ENCODE measurements at regions not wholly inside any gene's neighbourhood (a gene's known extent, or its start where the extent isn't known, plus 50 kb on each side); places are given as distances from the start of the nearest gene placed in this dataset.

DNA sequence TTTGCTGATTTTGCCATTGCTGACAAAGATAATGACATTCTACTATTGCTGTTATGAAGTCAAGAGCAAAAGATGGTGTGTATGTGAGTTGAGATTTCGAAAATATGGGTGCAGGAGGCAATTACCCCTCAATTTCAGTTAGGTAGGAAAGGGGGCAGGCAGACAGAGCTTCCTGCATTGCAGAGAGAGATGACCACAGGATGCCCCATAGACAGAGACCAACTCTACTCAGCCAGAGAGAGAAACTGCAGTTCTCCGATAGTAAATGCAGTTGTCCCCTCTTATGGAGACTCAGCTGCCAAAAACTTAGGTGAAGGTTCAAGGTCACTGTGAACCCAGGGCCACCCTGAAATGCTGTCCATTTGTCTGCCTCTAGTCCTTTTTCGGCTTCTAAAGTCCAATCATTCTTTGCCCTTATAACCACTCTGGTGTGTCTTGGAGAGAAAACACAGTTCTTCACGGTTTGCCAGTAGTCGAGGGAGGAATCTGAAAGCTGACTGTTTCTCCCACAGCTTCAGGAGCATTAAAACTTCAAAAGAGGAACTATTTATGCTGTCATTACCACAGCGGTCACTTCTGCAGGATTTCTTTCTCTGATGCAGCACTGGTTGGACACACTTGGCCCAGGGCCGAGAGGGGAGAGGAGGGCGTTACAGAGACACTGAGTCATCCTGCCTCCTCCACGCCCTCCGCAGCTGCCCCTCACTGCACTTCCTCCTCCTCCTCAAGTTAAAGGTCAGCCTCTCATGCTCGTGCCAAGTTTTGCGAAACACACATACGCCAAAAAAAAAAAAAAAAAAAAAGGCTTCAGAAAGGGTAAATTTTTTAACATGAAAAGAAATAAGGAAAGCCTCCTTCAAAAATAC lies 264.3 kb downstream of the FOXO1 start:
- Mint-ChIP-seq H3K27ac (no peak overlapping the region), H3K4me3 (no peak overlapping the region), H3K36me3 (no peaks in the 10 kb centered on the region), H3K27me3 (no peaks in the 10 kb centered on the region), H3K9me3 (no peaks in the 10 kb centered on the region), H3K4me1 (peaks cover 9% of the 10 kb centered on the region)
- DNase-seq: no peak
- CTCF ChIA-PET: no interaction called here

DNA sequence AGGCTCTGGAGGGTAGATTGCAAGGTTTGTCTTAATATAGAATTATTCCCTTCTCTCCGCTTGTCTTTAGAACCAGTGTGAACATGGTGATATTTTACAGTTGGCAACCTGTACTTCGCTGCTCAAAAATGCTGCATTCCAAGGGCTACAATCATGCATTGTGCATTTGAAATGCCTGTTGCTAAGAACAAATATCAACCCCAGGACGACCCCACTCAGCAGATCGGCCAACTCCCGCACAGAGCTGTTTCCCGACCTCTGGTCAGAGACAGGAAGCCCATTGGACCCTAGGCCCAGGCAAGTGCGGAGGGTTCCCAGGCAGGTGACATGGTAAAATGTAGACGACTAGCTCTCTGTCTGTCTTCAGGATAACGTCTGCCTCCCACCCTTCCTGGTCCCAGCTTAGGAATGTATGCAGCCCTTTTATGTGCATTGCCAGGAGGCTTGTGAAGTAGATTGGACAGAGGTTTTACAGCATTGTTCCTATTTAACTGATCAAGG lies 263.5 kb downstream of the FOXO1 start:
- H3K36me3 Mint-ChIP-seq: no peaks in the 10 kb centered on the region
- no peak overlapping the region for H3K27ac Mint-ChIP-seq

DNA sequence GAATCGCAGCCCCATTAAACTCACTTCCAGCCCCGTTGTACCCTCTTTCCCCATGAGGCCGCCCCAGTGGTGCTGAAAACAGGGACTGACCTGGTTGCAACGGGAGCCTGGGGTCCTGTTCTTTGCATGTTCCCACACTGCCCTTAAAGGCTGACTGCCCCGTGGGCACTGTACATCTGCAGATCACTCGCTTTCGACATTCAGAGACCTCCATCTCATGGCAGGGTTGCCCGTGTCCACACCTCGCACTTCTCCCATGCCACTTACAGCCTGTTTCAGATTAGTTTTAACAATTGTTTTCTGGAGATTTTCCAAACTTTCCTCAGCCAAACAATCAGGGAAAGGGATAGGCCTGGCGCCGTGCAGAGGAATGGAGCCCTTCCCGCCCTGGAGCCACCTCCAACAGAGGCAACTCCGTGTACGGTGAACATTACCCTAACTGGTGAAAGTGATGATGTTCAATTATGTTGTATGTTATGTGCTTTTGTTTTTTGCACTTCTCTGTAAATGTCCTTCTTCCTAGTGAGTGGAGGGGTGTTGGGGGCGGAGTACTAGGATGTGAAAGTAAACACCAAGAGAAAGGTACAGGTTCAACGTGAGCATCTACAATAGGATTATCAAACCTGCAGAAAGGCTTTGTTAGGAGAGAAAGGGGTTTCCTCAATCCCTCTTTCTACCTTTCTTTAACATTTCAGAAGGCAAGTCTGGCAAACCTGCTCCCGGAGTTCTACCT lies 262.8 kb downstream of the FOXO1 start:
- no peaks in the 10 kb centered on the region for H3K36me3 Mint-ChIP-seq
- H3K4me1 Mint-ChIP-seq: peaks cover 9% of the 10 kb centered on the region
- no peaks in the 10 kb centered on the region for H3K9me3 Mint-ChIP-seq
- DNase-seq: no peak
- H3K27ac Mint-ChIP-seq: no peak overlapping the region
- H3K27me3 Mint-ChIP-seq: no peaks in the 10 kb centered on the region
- CTCF ChIA-PET: no interaction called here
- H3K4me3 Mint-ChIP-seq: no peak overlapping the region

More for the DNA sequence above, 263.5 kb downstream of the FOXO1 start:
- DNase-seq: no peak
- Mint-ChIP-seq H3K27me3 (no peaks in the 10 kb centered on the region), H3K4me3 (no peak overlapping the region), H3K4me1 (peaks cover 9% of the 10 kb centered on the region), H3K9me3 (no peaks in the 10 kb centered on the region)
- CTCF ChIA-PET: no interaction called here

DNA sequence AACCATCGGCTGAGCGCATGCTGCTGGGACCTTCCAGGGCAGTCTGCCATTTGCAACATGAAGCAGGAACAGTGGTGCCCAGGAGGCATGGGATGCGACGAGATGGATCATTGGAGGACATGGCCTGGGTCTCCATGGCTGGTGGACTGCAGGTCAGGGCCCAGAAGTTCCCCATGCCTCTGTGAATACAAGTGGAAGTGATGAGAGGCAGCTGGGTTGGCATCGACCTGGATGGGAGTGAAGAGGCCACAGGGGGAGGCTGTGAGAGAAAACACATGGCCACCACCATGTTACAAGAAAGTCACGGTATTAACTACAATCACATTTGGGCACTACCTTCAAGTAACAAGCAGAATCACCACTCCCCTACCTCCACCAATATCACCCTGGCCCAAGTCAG lies 262.0 kb downstream of the FOXO1 start:
- Mint-ChIP-seq H3K4me3 (no peak overlapping the region), H3K27me3 (no peaks in the 10 kb centered on the region), H3K27ac (no peak overlapping the region), H3K9me3 (no peaks in the 10 kb centered on the region), H3K36me3 (peaks cover 1% of the 10 kb centered on the region), H3K4me1 (peaks cover 9% of the 10 kb centered on the region)
- DNase-seq: no peak
- CTCF ChIA-PET: no interaction called here

DNA sequence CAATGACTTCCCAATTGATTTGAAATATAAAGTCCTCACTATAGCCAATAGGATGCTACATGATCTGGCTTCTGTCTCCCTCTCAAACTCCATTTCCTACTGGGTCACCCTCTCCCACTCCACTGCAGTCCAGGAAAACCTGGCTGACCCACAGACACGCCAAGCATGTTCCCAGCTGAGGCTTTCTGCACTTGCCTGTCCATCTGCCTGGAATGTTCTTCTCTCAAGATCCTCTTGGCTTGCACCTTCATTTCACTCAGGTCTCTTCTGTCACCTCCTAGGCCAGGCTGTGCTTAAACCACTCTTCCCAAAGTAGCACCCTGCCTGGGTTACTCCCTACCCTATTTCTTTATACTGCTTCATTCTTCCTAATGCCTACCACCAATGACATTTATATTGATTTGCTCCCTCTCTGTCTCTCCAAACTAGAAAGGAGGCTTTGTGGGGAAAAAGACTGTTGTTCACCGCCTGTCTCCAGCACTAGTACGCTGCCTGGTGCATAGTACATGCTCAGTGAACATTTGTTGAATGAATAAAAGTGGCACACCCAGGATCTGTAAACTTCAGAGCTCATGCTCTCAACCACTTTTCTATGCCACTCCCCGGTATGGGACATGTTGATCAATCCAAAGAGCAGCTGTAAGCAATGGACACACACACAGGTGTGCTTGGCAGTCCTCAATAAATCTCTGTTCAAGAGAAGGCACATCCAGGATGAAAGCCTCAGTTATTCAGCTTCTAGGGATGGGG lies 261.3 kb downstream of the FOXO1 start:
- H3K27me3 Mint-ChIP-seq: no peaks in the 10 kb centered on the region
- DNase-seq: no peak
- H3K4me1 Mint-ChIP-seq: peaks cover 9% of the 10 kb centered on the region
- peaks cover 1% of the 10 kb centered on the region for H3K36me3 Mint-ChIP-seq
- CTCF ChIA-PET: no interaction called here
- H3K4me3 Mint-ChIP-seq: no peak overlapping the region
- H3K27ac Mint-ChIP-seq: no peak overlapping the region
- peaks cover under 1% of the 10 kb centered on the region for H3K9me3 Mint-ChIP-seq

DNA sequence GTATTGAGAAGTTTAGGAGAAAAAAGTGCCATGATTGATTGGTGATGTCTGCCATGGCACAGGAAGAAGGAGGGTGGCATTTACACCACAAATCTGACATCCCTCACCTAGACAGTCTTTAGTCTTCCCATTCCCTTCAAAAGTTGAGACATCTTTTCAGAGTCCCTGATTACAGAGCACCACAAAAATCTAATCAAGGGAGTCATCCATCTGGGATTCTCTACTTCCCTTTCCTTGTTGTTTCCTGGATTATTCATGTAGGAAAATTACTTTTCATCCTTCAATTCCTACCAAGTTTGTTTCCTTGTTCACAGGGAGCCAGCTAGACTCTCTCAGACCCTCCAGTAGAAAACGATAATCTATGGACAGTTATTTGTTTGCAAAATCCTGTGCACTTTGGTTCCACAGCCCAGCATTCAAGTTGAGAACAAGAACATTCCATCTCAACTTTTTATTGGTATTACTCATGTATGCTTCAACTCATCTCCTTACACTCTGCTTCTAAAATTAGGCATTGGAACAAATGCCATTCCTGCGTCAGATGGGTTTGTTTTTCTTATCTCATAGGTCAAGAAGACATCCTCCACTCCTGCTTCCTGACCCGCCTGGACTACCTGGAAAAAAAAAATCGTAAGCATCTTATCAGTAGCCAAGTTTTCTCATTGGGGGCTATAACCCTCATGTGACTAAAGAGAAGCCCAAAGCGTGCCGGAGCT lies 259.9 kb downstream of the FOXO1 start:
- Mint-ChIP-seq H3K4me3 (no peak overlapping the region), H3K9me3 (peaks cover 9% of the 10 kb centered on the region), H3K4me1 (peaks cover 9% of the 10 kb centered on the region), H3K27ac (no peak overlapping the region), H3K27me3 (no peaks in the 10 kb centered on the region), H3K36me3 (peaks cover 6% of the 10 kb centered on the region)
- CTCF ChIA-PET: no interaction called here
- DNase-seq: no peak

DNA sequence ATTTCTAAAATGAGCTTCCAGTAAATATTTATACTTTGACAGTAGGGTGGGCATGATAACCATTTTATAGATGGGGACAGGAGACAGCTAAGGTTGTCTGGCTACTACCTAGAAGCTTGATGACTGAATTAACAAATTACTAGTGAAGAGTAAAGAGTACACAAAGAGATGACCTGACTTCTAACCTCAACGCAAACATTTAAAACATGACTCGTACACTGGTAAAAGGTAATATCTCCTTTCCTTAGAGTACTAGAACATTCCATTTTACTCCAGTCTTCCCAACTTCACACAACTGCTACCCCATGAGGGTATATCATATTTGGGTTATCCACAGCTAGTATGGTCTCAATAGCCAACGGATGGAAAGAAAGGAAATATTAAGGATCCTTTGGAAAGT lies 258.9 kb downstream of the FOXO1 start:
- no peaks in the 10 kb centered on the region for H3K27me3 Mint-ChIP-seq
- DNase-seq: no peak
- peaks cover 6% of the 10 kb centered on the region for H3K36me3 Mint-ChIP-seq
- peaks cover 9% of the 10 kb centered on the region for H3K9me3 Mint-ChIP-seq
- no peak overlapping the region for H3K27ac Mint-ChIP-seq
- CTCF ChIA-PET: interaction anchor here (0.7 kb wide), 1 partner anchor 155 kb away, joined by 3 read pairs; no protein-coding TSS in a partner anchor
- H3K4me3 Mint-ChIP-seq: no peak overlapping the region
- peaks cover 4% of the 10 kb centered on the region for H3K4me1 Mint-ChIP-seq

DNA sequence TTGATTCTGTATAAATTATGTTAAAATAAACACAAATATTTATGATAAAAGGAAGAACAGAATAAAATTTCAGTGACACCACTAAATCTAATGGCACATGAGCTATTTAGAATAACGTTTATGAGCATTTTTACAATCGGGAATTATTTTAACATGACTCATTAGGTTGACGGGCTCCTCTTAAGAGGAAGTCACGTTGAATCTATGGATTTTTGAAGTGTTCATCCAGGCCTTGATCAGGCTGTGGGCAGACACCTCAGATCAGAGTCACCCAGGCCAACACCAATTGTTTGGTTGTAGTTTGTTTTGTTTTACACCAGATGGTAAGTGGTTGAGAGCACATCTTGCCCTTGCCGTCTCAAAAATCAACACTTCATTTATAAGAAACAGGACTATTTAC lies 257.8 kb downstream of the FOXO1 start:
- Mint-ChIP-seq H3K27me3 (no peaks in the 10 kb centered on the region), H3K4me3 (no peak overlapping the region), H3K36me3 (peaks cover 6% of the 10 kb centered on the region), H3K4me1 (no peaks in the 10 kb centered on the region), H3K9me3 (peaks cover 12% of the 10 kb centered on the region), H3K27ac (no peak overlapping the region)
- CTCF ChIA-PET: interaction anchor here (0.8 kb wide), 2 partner anchors 109 to 726 kb away, joined by 3 read pairs; no protein-coding TSS in a partner anchor
- DNase-seq: no peak

DNA sequence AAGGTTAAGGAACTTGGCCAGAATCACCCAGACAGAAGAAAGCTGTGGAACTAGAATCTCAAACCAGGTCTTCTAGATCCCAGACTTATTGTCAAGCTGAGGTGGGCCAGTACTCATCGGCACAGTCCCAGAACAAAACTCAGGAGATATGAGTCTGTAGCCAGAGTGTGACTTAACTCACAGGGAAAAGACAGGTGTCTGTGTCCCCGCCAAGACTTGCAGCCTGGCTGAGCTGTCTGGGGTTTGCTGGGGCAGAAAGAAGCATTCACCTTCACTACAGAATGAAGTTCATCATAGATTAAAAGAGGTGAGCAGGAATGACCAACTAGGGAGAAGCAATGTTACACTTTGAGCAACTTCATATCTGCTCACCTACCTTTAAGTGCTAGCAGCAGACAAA lies 257.2 kb downstream of the FOXO1 start:
- Mint-ChIP-seq H3K27me3 (no peaks in the 10 kb centered on the region), H3K27ac (no peak overlapping the region), H3K4me3 (no peak overlapping the region), H3K36me3 (peaks cover 6% of the 10 kb centered on the region), H3K9me3 (peaks cover 12% of the 10 kb centered on the region), H3K4me1 (no peaks in the 10 kb centered on the region)
- CTCF ChIA-PET: no interaction called here
- no peak for DNase-seq

DNA sequence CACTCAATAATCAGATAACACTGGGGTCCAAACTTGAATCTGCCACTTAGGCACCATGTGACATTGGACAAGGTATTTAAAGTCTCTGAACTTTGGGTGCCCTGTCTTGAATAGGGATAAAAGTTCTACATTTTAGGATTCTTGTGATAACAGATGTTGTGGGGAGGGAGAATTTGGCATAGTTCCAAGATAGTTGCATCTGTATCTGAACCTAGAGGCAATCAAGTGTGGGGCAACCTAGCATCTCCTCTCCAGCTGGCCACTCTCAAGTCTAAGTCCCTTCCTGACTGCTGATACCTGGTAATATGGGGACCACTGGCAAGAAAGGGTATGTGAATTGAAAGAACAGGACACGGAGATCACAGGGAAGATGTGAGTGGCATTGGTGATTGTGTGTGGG lies 256.1 kb downstream of the FOXO1 start:
- H3K9me3 Mint-ChIP-seq: peaks cover 12% of the 10 kb centered on the region
- no peaks in the 10 kb centered on the region for H3K4me1 Mint-ChIP-seq
- H3K4me3 Mint-ChIP-seq: no peak overlapping the region
- no peak overlapping the region for H3K27ac Mint-ChIP-seq
- DNase-seq: no peak
- peaks cover 5% of the 10 kb centered on the region for H3K27me3 Mint-ChIP-seq
- H3K36me3 Mint-ChIP-seq: peaks cover 6% of the 10 kb centered on the region
- CTCF ChIA-PET: no interaction called here

DNA sequence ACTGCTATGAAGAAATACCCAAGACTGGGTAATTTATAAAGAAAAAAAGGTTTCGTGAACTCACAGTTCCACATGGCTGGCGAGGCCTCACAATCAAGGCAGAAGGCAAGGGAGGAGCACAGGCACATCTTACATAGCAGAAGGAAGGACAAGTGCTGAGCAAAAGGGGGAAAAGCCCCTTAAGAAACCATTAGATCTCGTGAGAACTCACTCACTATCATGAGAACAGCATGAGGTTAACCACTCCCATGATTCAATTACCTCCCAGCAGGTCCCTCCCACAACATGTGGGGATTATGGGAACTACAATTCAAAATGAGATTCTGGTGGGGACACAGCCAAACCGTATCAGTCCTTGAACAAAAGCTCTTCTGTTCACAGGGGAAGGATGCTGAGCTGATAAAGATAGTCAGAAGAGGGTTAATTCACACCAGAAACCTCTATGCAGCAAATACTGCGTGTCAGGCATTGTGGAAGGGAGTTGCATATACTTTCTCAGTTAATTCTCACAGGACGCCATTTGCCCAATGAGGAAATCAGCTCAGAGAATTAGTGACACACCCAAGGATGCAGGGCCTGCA lies 246.2 kb downstream of the FOXO1 start:
- H3K27me3 Mint-ChIP-seq: peaks cover 2% of the 10 kb centered on the region
- H3K9me3 Mint-ChIP-seq: peaks cover 6% of the 10 kb centered on the region
- H3K27ac Mint-ChIP-seq: no peak overlapping the region
- no peak overlapping the region for H3K4me3 Mint-ChIP-seq
- no peak for DNase-seq
- CTCF ChIA-PET: no interaction called here
- peaks cover 6% of the 10 kb centered on the region for H3K36me3 Mint-ChIP-seq
- peaks cover 7% of the 10 kb centered on the region for H3K4me1 Mint-ChIP-seq

DNA sequence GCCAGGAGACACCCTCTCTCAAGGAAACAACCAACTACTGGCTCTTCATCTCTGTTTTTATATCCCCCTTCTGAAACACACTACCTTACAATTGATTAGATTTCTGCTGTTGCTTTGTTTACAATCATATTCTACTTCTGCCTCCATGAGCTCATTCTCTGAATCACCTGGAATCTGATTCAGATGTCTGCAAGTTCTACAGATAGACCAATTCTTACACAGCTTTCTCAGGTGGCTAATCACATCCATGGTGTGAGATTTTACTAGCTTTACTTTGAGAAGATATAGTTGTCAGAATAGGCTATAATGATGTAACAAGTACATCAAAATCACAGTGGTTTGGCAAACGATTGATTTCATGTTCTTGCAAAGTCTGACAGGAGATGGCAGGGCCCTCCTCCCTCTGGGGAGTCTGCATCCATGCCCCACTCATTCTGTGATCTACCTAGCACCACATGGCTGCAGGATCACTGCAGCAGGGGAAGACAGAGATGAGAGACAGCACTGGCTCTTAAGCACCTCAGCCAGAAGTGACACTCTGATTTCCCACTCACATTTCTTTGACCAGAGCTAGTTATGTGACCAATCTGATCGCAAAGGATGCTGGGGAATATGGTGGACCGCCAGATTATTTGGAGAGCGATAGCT lies 243.7 kb downstream of the FOXO1 start:
- Mint-ChIP-seq H3K9me3 (peaks cover 2% of the 10 kb centered on the region), H3K4me3 (no peak overlapping the region), H3K27me3 (no peaks in the 10 kb centered on the region)

DNA sequence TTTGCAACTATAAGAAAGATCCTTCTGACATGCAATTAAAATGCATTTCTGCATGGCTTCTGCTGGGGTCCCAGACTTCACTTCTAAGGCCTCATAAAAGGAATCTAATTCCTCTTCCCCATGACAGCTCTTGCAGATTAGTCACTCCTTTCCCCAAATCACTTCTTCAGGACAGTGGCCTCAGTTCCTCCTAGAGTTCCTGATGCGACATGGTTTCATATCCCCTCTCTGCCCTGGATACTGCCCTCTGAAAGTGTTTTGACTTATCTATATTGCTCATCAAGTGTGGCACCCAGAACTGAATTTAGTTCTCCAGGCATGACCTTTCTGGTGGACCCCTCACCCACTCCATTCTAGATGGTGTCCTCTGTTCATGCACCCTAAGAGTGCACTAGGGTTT lies 238.1 kb downstream of the FOXO1 start:
- no peaks in the 10 kb centered on the region for H3K27me3 Mint-ChIP-seq
- no peak for DNase-seq
- H3K4me1 Mint-ChIP-seq: peaks cover 8% of the 10 kb centered on the region
- H3K9me3 Mint-ChIP-seq: no peaks in the 10 kb centered on the region
- H3K27ac Mint-ChIP-seq: no peak overlapping the region
- H3K36me3 Mint-ChIP-seq: no peaks in the 10 kb centered on the region
- CTCF ChIA-PET: no interaction called here
- H3K4me3 Mint-ChIP-seq: no peak overlapping the region

More for the DNA sequence above, 243.7 kb downstream of the FOXO1 start:
- no peak for DNase-seq
- Mint-ChIP-seq H3K4me1 (peaks cover 7% of the 10 kb centered on the region), H3K36me3 (peaks cover 2% of the 10 kb centered on the region), H3K27ac (no peak overlapping the region)
- CTCF ChIA-PET: interaction anchor here (0.9 to 1.8 kb wide), 2 partner anchors 353 to 354 kb away, joined by 3 to 4 read pairs; no protein-coding TSS in a partner anchor
